Neural progenitor cell (in vitro differentiated cells): ENCODE measurements at regions not wholly inside any gene's neighbourhood (a gene's known extent, or its start where the extent isn't known, plus 50 kb on each side); places are given as distances from the start of the nearest gene placed in this dataset.

Source experiments
- CTCF ChIP-seq: fragments of 200-600 bp; sonication (generic); IDR thresholded peaks from 2 replicates; pipeline ENCODE4 v1.5.1; 2017; ENCODE audit warnings: antibody characterized with exemption, mild to moderate bottlenecking
- EZH2phosphoT487 ChIP-seq: fragments of 200-600 bp; sonication (generic); IDR thresholded peaks from 2 replicates; pipeline ENCODE4 v1.6.1; 2017; ENCODE audit warnings: antibody characterized with exemption

- no peak for TF ChIP-seq CTCF
- no peak for TF ChIP-seq EZH2phosphoT487
Measured at GRCh38 chr2:221802089-221802488, 230.0 kb upstream of the EPHA4 start.
